G401 (cell line): ENCODE measurements at regions not wholly inside any gene's neighbourhood (a gene's known extent, or its start where the extent isn't known, plus 50 kb on each side); places are given as distances from the start of the nearest gene placed in this dataset.
"Not testable (repeated sequence)": the region's sequence is repeated elsewhere in the genome, so short reads cannot be mapped to it uniquely, and the experiment has no call there.

Experiments used
- DNase-seq: peaks from one replicate; pipeline ENCODE4 v3.0.0-alpha.2; 2015; ENCODE audit warnings: low spot score
- in situ Hi-C: cut with HindIII; loops from 2 replicates; pipeline ENCODE4 v1.10.0; 2016; ENCODE audit warnings: low sequenced_read_pairs, mixed read lengths

DNA sequence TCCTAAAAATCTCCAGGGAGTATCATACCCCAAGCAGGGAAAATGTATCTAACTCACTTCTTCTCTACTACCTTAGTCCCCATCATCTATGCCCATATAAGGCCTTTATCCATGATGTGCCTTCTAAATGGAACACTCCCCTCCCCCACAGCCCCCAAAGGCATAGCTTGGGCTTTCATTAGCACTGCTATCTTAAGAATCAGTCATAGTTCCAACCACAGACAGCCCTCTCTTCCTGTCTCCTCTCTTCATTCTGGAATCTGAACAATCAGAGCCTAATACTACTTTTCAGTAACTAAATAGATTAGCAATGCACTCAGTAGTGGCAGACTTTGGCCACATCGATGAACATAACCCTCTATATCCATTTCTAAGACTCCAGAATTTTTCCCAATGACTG lies 313.2 kb upstream of the DKK2 start:
- DNase-seq = no peak
- in situ Hi-C loops = no loop called here

DNA sequence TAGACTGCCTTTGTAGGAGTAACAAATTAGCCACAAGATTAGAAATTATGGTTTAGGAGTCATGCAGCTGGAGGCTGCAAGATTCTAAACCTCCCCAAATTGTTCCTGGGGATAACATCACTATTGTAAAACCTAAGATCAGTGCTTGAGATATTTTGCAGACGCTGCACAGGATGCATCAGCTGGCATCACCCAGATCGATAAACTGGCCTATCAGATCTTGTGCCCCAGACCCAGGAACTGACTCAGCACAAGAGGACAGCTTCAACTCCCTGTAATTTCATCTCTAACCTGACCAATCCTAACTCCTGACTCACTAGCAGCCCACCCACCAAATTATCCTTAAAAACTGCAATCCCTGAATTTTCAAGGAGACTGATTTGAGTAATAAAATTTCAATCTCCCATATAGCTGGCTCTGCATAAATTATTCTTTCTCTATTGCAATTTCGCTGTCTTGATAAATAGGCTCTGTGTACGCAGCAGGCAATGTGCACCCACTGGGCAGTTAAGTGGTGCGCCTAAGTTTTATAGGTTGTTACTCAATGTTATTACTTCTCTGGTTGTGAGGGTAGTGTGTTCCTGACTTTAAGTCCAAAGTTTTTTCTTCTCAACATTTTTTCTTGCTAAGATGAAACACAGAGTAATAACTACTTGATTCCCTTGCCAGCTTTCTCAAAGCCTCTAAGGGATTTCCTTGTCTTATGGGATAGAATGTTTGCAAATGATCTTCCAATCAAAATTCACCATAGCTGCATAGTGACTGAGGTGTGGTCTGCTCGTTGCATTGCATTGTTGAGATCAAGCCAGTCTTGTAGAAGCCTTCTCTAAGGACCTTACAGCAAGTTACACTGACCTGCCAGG lies 312.3 kb upstream of the DKK2 start:
- in situ Hi-C loops = no loop called here
- DNase-seq = no peak

- in situ Hi-C loops = no loop called here
- DNase-seq = no peak
These were observed 297.4 kb upstream of the DKK2 start for GRCh38 chr4:107333518-107333917.

DNA sequence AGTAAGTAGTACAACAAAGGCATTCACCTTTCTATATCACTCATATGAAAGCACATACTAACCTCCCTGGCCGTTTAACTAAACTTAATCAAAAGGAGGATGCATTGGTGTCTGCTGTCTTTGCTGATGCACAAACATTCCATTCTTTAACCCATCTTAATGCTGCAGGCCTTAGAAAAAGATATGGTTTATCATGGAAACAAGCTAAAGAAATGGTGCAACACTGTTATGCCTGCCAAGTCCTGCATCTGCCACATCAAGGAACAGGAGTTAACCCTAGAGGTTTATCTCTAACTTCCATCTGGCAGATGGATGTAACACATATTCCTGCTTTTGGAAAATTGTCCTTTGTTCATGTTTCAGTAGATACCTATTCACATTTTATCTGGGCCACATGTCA lies 296.5 kb upstream of the DKK2 start:
- DNase-seq, in situ Hi-C loops: not testable (repeated sequence)

DNA sequence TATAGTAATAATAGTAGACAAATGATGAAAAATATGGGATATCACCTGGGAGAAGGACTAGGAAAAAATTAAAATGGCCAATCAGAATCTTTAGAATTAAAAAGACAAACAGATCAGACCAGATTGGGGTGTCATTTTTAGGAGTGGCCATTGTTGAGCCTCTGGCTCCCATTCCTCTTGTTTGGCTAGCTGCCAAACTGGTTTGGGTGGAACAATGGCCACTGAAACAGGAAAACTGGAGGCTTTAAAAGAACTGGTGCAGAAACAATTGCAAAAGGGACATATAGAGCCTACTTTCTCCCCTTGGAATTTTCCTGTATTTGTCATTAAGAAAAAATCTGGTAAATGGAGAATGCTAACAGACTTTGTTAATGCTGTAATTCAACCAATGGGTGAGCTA lies 294.8 kb upstream of the DKK2 start:
- in situ Hi-C loops = no loop called here
- DNase-seq = no peak

DNA sequence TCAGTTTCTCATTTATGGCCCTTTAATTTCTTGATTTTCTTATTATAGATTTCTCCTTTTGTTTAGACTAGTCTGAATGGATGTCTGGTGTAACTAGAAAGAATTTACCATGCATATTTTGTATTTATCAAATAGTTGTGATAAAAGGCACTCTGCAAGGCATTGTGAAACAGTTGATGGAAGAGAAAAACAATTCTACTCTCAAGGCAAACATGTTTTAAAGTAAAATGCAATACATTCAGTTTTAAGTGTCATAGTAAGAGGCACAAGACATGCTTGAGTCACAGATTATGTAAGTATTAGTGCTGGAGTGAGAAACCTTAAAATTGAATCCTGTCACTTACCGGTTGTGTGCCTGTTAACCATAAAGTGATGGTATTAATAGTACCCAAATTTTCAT lies 283.3 kb upstream of the DKK2 start:
- DNase-seq = no peak
- in situ Hi-C loops = no loop called here

GRCh38 chr4:107318078-107318477 lies 282.0 kb upstream of the DKK2 start:
- in situ Hi-C loops = no loop called here
- DNase-seq = no peak

DNA sequence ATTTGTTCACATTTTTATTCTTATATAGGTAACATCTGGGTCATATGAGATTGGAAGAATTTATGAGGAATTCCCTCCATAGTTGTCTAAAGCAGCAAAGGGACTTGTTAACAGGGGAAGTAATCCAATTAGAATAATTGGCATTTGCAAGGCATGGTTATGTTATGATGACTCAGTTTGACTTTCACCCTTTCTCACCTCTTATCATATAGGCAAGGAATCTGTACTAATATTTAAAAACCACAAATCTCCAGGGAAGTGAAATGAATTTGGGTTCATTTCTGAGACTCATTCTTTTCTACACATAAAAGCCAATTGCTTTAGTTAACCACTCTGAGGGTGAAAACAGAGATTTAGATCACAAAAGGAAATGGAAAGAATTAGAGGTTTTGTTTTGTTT lies 281.5 kb upstream of the DKK2 start:
- in situ Hi-C loops = no loop called here
- no peak for DNase-seq

GRCh38 chr4:107315584-107315983 lies 279.5 kb upstream of the DKK2 start:
- in situ Hi-C loops = no loop called here
- DNase-seq = no peak

DNA sequence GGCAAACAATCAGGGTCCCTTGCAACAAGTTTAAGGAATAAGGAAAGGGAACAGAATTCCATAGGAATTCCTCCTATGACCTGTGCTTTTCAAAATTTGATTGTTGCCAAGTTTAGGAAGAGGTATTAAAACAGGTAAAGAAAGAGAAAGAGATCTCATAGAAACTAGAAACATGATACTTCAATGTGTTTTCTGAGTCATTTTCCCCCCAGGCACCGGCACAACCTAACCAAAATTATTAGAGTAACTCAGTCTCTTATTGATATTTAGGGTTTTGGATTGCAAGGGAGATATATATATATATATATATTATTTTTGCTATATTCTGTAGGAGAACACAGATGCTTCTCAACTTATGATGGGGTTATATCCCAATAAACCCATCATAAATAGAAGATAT lies 278.0 kb upstream of the DKK2 start:
- no peak for DNase-seq
- in situ Hi-C loops = no loop called here

DNA sequence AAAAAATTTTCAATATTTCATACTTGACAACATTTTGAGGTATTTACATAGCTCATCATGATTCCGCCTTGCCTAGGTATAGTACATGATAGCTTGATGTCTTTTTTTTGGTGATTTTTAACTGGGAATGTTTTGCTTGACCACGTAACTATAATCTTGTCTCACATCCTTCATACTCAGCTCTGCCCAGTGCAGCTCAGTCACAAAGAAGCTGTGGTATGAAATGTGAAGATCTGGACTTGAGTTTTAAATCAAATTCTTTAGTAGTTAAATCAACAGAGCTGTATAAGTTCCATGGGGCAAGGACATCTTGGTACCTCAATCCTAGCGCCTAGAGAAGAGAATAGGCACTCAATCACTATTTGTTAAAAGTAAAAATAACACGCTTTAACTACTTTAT lies 276.3 kb upstream of the DKK2 start:
- no peak for DNase-seq
- in situ Hi-C loops = no loop called here

DNA sequence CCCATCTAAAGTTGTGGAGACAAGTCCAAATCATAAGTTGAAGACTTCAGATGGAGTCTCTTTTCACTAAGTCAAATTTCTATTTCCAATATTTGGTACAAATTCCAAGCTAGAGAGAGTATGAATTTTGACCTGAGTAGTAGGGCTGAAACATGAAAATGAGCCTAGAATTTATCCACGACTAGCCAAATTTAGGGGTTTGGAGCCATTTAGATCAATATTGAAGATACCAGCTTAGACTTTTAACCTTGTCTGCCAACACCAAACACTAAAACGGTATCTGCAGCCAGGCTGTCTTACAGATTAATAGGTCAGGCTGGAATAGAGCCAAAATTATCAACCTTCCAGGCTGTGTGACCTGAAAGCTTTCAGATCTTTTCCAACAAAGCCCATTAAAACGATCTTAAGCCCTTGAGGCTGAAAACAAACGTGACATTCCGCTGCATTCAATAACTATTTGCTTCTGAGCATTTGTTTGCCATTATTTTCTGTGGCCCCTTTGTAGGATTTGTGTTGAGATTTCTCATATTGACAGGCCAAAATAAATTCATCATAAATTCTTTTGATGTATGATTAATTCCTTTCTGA lies 268.7 kb upstream of the DKK2 start:
- in situ Hi-C loops = no loop called here
- DNase-seq = no peak

- DNase-seq = no peak
- in situ Hi-C loops = no loop called here
These were observed 263.5 kb upstream of the DKK2 start for GRCh38 chr4:107299646-107300045.

- DNase-seq = no peak
- in situ Hi-C loops = no loop called here
These were observed 256.9 kb upstream of the DKK2 start for GRCh38 chr4:107292979-107293378.

GRCh38 chr4:107283587-107284559 lies 247.8 kb upstream of the DKK2 start:
- no peak for DNase-seq
- in situ Hi-C loops = no loop called here

GRCh38 chr4:107279733-107280132 lies 243.6 kb upstream of the DKK2 start:
- no peak for DNase-seq
- in situ Hi-C loops = no loop called here

DNA sequence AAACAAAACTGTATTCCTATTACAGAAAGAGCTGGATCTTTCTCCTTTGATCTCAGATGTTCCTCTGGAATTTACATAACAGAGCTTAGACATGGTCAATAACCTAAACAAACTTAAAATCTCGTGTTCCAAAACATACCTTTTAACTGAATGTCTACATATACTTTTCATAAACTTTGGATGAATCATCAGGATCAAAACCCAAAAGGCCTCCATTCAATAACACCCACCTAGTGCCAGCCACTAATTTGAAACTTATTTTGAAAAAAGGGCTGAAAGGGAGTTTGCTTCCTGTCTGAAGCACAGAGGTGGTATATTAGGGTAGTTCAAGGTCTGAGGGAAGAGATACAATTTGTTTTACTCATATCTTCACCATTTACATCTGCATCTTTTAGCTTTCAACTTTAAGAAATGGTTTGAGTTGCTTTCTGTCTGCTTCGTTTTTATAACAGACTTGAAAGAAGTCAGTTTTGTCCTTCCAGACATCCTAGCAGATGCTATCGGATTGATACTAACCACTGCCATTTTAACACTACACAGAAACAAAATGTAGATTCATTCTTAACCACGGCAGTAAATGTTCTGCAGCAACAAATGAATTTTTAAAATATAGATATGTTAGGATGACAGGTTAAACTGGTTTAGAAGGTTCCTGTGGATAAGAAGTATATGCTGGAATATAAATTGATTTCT lies 242.8 kb upstream of the DKK2 start:
- DNase-seq = no peak
- in situ Hi-C loops = no loop called here

GRCh38 chr4:107276052-107276451 lies 239.9 kb upstream of the DKK2 start:
- no peak for DNase-seq
- in situ Hi-C loops = no loop called here

DNA sequence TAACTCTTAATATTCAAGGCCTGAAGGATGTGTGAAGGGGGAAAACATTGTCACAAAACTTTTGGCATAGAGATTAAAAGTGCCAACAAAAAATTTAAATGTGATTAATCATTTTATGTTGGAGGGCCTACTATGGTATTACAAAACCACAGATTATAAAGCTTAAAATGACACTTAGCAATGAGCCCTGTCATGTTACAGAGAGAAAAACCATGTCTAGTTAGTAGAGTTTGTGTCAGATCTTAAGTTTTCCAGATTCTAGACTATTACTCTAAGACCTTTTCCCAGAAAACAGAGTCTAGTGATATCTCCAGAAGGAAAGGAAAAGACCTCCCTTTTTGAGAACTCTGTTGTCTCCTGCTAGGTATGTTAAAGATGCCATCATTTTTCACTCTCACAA lies 239.1 kb upstream of the DKK2 start:
- DNase-seq = no peak
- in situ Hi-C loops = no loop called here
